ENCODE measurements at regions not wholly inside any gene's neighbourhood (a gene's known extent, or its start where the extent isn't known, plus 50 kb on each side); places are given as distances from the start of the nearest gene placed in this dataset.

DNA sequence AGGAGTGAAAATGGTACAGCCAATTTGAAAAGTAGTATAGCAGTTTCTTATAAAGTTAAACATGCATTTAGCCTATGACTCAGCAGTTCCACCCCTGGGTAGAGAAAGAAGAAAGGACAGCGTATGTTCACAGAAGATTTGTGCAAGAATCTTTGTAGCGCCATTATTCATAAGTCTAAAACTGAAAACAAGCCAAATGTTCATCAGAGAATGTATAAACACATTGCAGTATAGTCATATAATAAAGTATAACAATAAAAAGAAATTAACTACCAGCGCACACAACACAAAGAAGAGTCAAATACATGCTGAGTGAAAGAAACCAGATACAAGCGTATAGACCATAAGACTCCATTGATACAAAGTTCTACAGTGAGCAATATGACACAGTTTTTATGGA is 294.0 kb downstream of the SAMD5 start (continued):
- no peak for TF ChIP-seq REST (IDR thresholded peaks at IDR 0.05; ENCODE audit: low read depth)
- TF ChIP-seq CEBPB (IDR thresholded peaks at IDR 0.05; ENCODE audit: low read depth), result no peak
- TF ChIP-seq SRF (IDR thresholded peaks at IDR 0.05; ENCODE audit: low read depth), result no peak
- TF ChIP-seq RAD21 (IDR thresholded peaks at IDR 0.05; ENCODE audit: low read depth), result no peak
- TF ChIP-seq TCF7L2 (IDR thresholded peaks at IDR 0.05; ENCODE audit: borderline replicate concordance, extremely low read depth, insufficient read depth, insufficient read length), result no peak
- TF ChIP-seq ZNF274 (IDR thresholded peaks at IDR 0.05; ENCODE audit: low read depth, low read length), result no peak
- no peak for TF ChIP-seq MAX (IDR thresholded peaks at IDR 0.05)
- TF ChIP-seq POLR2AphosphoS5 (IDR thresholded peaks at IDR 0.05; ENCODE audit: low read depth, low read length), result no peak
- TF ChIP-seq EZH2 (IDR thresholded peaks at IDR 0.05), result no peak
- TF ChIP-seq SP1 (IDR thresholded peaks at IDR 0.05; ENCODE audit: low read depth), result no peak
- no peak for TF ChIP-seq ZFX (IDR thresholded peaks at IDR 0.05)
- TF ChIP-seq, protein P1, sequence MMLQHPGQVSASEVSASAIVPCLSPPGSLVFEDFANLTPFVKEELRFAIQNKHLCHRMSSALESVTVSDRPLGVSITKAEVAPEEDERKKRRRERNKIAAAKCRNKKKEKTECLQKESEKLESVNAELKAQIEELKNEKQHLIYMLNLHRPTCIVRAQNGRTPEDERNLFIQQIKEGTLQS (IDR thresholded peaks at IDR 0.05), result no peak
- no peak for TF ChIP-seq POLR2A (IDR thresholded peaks at IDR 0.05; ENCODE audit: borderline replicate concordance, extremely low read depth, insufficient read depth, insufficient read length)

GRCh38 chr6:147805155-147805554 is 296.7 kb downstream of the SAMD5 start:
- Histone ChIP-seq H3K27ac (ENCODE audit: low read depth, low read length) (no peak overlapping the region), H3K9me2 (ENCODE audit: insufficient read depth) (no peaks in the 10 kb centered on the region), H2AFZ (ENCODE audit: low read depth, low read length, poor library complexity, severe bottlenecking) (no peak overlapping the region), H3K4me1 (ENCODE audit: control insufficient read depth in 1 of 2, insufficient read depth in 2 of 2, low read length in 2 of 2) (no peaks in the 10 kb centered on the region), H3K4me2 (ENCODE audit: low read length) (no peak overlapping the region), H4K20me1 (ENCODE audit: insufficient read depth) (no peaks in the 10 kb centered on the region), H3K9me3 (ENCODE audit: control insufficient read depth in 1 of 2, insufficient read depth in 1 of 2, low read depth in 1 of 2, low read length in 2 of 2) (0 out of 4 replicates have a peak, but pooled peaks cover 0 to 2% of the 10 kb centered on the region in 2 experiments), H3K9ac (ENCODE audit: low read length) (no peak overlapping the region), H3K79me2 (ENCODE audit: insufficient read depth, low read length) (no peaks in the 10 kb centered on the region), H3K4me3 (replicated peaks in 1 of 2; ENCODE audit: low read depth in 1 of 2, low read length in 2 of 2) (no peak overlapping the region), H3K27me3 (ENCODE audit: insufficient read depth, low read length) (no peaks in the 10 kb centered on the region), H3K36me3 (ENCODE audit: control insufficient read depth in 1 of 2, insufficient read depth in 2 of 2, low read length in 2 of 2) (no peaks in the 10 kb centered on the region)
- BruUV-seq (replicated peaks), result no TSS peak
- ATAC-seq (no peak), DNase-seq (ENCODE audit: low read depth, low spot score) (no peak)
- TF ChIP-seq ZNF274 (IDR thresholded peaks at IDR 0.05; ENCODE audit: low read depth, low read length), result no peak
- TF ChIP-seq FOSL1 (IDR thresholded peaks at IDR 0.05; ENCODE audit: low read depth), result no peak
- TF ChIP-seq REST (IDR thresholded peaks at IDR 0.05; ENCODE audit: low read depth), result no peak
- TF ChIP-seq CTCF (IDR thresholded peaks at IDR 0.05 in 2 of 3, conservative IDR thresholded peaks at IDR 0.05 in 1 of 3; ENCODE audit: borderline replicate concordance in 1 of 3, insufficient read depth in 1 of 3, low read depth in 2 of 3, low read length in 2 of 3), result no peak
- no peak for TF ChIP-seq CBX3 (IDR thresholded peaks at IDR 0.05; ENCODE audit: low read depth)
- TF ChIP-seq EZH2 (IDR thresholded peaks at IDR 0.05), result no peak
- TF ChIP-seq MAX (IDR thresholded peaks at IDR 0.05), result no peak
- no peak for TF ChIP-seq SIN3A (IDR thresholded peaks at IDR 0.05; ENCODE audit: low read depth)
- ChIA-PET POLR2A (no interaction called here), CTCF (no interaction called here), RAD21 (ENCODE audit: low non-redundant PET in 1 of 2, low total read pairs in 2 of 2, uncharacterized antibody in 2 of 2, unreplicated experiment in 2 of 2) (no interaction called here)
- intact Hi-C loops (cut with micrococcal nuclease), result no loop called here
